ENCODE measurements at regions not wholly inside any gene's neighbourhood (a gene's known extent, or its start where the extent isn't known, plus 50 kb on each side); places are given as distances from the start of the nearest gene placed in this dataset.

- H2AFZ ChIP-seq (ENCODE audit: low read length) = no peak overlapping the region
- no peak for FAIRE-seq
- TF ChIP-seq CREB1 (IDR thresholded peaks at IDR 0.05) (no peak), CEBPB (IDR thresholded peaks at IDR 0.05; ENCODE audit: low read depth, low read length) (no peak), NANOG (IDR thresholded peaks at IDR 0.05; ENCODE audit: insufficient read depth, low read depth, low read length, poor library complexity, severe bottlenecking) (no peak), EGR1 (IDR thresholded peaks at IDR 0.05; ENCODE audit: borderline replicate concordance, low read depth, low read length) (no peak), RBBP5 (IDR thresholded peaks at IDR 0.05; ENCODE audit: borderline replicate concordance, low read depth, low read length) (no peak)
These were observed 220.3 kb upstream of the LRFN2 start for GRCh38 chr6:40807484-40807883.

More at GRCh38 chr6:40807484-40807883, 220.3 kb upstream of the LRFN2 start:
- Histone ChIP-seq H4K5ac (ENCODE audit: insufficient read length, low read depth, low read length) (no peak overlapping the region), H2BK20ac (ENCODE audit: low read length) (no peak overlapping the region), H3K4me3 (ENCODE audit: extremely low read depth in 1 of 4, insufficient read depth in 2 of 4, low read depth in 3 of 4, low read length in 4 of 4) (no peak overlapping the region), H3K79me1 (ENCODE audit: low read depth, low read length) (no peaks in the 10 kb centered on the region), H3K9ac (replicated peaks in 1 of 4; ENCODE audit: extremely low read depth in 1 of 4, low read depth in 3 of 4, low read length in 3 of 4) (no peak overlapping the region), H3K9me3 (ENCODE audit: insufficient read depth in 2 of 2, low read depth in 1 of 2, low read length in 1 of 2) (no peaks in the 10 kb centered on the region), H2BK15ac (ENCODE audit: low read length) (no peak overlapping the region), H2BK120ac (replicated peaks; ENCODE audit: low read depth, low read length) (no peak overlapping the region), H3K79me2 (ENCODE audit: control insufficient read depth in 1 of 2, insufficient read depth in 2 of 2, low read length in 2 of 2) (no peaks in the 10 kb centered on the region), H2BK5ac (ENCODE audit: low read depth, low read length) (no peak overlapping the region), H3K18ac (ENCODE audit: extremely low read depth, low read length) (no peak overlapping the region), H4K91ac (replicated peaks; ENCODE audit: insufficient read length, low read length) (no peak overlapping the region), H3K23me2 (ENCODE audit: low read depth, low read length) (no peaks in the 10 kb centered on the region), H3K56ac (replicated peaks; ENCODE audit: insufficient read length, low read depth, low read length) (no peak overlapping the region), H3K27ac (ENCODE audit: low read depth, low read length) (no peak overlapping the region), H3K14ac (ENCODE audit: insufficient read length) (no peak overlapping the region), H4K8ac (ENCODE audit: extremely low read depth, insufficient read depth, low read length) (no peak overlapping the region), H4K20me1 (replicated peaks in 1 of 2; ENCODE audit: control insufficient read depth in 1 of 2, insufficient read depth in 2 of 2, low read length in 2 of 2) (no peaks in the 10 kb centered on the region), H3K36me3 (ENCODE audit: control insufficient read depth in 2 of 4, insufficient read depth in 4 of 4, low read length in 3 of 4) (no peaks in the 10 kb centered on the region), H3K4ac (replicated peaks; ENCODE audit: insufficient read length, low read depth, low read length) (no peak overlapping the region), H2AK5ac (ENCODE audit: low read depth, low read length) (no peak overlapping the region), H3K23ac (ENCODE audit: insufficient read length) (no peak overlapping the region), H3K27me3 (replicated peaks in 1 of 4; ENCODE audit: control insufficient read depth in 3 of 4, extremely low read depth in 1 of 4, insufficient read depth in 3 of 4, low read length in 3 of 4) (no peaks in the 10 kb centered on the region), H3K4me2 (ENCODE audit: insufficient read depth in 1 of 2, low read depth in 2 of 2, low read length in 2 of 2) (no peak overlapping the region), H2BK12ac (ENCODE audit: low read depth, low read length) (no peak overlapping the region), H3K4me1 (replicated peaks in 1 of 4; ENCODE audit: control insufficient read depth in 3 of 4, insufficient read depth in 4 of 4, low read length in 3 of 4) (no peaks in the 10 kb centered on the region; a peak in 1 of 7 replicates)
- ChIA-PET CTCF (ENCODE audit: partially characterized antibody) (interaction anchor here (1.9 kb wide), 1 partner anchor 14 kb away, joined by 4 read pairs; no protein-coding TSS in a partner anchor), POLR2A (ENCODE audit: partially characterized antibody) (no interaction called here)
- DNase-seq (ENCODE audit: low read depth in 1 of 2, low spot score in 2 of 2) = no peak
- WGBS, 2 experiments (ENCODE audit: extremely low coverage in 1 of 2, insufficient coverage in 1 of 2, insufficient read length in 1 of 2, insufficient replicate concordance in 2 of 2, low coverage in 1 of 2, low lambda C conversion rate in 2 of 2, missing lambda C conversion rate in 1 of 2) = 94% methylated on average over 5 of the region's 5 CpGs; no CpG with 5 or more reads in 1 of the 2 experiments
